Anterior cingulate cortex (tissue), 58 donors: ENCODE measurements at regions not wholly inside any gene's neighbourhood (a gene's known extent, or its start where the extent isn't known, plus 50 kb on each side); places are given as distances from the start of the nearest gene placed in this dataset.
A peak's percentile ranks its signal among the peaks of the same experiment; 100 is the strongest.
"Not testable (repeated sequence)": the region's sequence is repeated elsewhere in the genome, so short reads cannot be mapped to it uniquely, and the experiment has no call there.

ENCODE experiments used
- DNase-seq, 58 donors: peaks; one replicate each; lab custom pipeline; 2025; lab: John Stamatoyannopoulos, UW

DNA sequence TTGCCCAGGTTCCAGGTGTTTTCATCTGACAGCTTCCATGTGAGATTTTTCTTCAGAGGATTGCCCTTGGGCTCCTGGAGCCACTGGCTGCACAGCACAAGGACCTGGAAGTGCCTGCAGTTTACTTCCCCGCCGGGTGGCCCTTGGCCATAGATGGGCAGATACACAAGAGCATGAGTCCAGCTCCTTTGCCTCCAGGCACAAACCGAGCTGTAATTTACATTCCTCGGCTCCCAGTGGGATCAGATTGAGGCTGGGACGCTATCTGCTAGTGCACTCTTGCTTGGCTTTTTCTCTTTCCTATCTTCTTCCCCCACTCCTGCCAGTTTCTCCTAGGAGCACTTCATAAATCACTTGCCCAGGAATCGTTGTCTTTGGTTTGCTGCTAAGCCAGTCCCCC, 85.4 kb upstream of the RALY start:
- no peak for DNase-seq

DNA sequence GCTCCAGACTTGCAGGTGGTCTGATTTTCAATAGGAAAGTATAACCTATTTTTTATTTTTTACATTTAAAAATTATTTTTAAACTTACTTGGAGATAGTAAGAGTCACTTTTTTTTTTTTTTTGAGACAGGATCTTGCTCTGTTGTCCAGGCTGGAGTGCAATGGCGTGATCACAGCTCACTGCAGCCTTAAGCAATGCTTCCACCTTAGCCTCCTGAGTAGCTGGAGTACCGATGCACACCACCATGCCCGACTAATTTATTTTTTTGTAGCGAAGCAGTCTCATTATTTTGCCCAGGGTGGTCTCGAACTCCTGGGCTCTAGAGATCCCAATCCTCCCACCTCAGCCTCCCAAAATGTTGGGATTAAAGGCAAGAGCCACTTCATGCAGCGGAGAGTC, 84.8 kb upstream of the RALY start:
- DNase-seq, result no peak

DNA sequence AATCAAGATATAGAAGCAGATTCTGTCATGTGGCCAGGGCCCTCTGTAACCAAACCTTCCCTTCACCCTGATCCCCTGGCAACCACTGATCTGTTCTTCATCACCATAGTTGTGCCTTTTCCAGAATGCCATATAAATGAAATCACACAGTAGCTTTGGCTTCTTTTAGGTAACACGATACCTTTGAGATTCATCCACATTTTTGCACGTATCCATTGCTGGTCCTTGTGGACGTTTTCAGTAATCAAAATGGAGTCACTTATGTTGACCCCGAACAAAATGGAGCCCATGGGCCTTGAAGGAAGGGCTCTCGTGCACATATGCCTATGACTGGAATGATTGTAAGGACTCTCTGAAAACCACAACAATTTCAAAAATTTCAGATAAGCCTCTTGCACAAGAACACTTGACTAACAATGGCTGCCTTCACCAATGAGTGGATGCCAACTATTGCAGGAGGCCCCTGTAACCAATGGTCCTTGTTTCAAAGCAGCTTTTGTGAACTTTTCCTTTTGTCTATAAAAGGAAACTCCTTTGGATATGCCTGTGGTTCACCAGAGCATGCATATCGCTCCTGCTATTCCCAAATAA, 84.3 kb upstream of the RALY start:
- no peak for DNase-seq

DNA sequence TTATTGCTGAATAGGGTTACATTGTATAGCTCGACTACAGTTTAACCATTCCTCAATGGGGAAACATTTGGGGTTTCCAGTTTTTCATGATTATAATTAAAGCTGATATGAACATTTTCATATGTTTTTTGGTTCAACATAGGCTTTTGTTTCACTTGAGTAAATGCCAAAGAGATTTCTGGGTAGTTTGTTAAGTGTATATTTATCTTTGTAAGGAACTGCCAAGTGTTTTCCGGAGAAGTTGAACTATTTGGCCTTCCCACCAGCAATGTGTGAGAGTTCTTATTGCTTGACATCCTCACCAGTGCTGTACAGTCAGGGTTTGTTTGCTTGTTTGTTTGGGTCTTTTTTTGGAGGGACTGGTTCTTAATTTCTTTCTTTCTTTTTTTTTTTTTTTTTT, 83.7 kb upstream of the RALY start:
- no peak for DNase-seq

DNA sequence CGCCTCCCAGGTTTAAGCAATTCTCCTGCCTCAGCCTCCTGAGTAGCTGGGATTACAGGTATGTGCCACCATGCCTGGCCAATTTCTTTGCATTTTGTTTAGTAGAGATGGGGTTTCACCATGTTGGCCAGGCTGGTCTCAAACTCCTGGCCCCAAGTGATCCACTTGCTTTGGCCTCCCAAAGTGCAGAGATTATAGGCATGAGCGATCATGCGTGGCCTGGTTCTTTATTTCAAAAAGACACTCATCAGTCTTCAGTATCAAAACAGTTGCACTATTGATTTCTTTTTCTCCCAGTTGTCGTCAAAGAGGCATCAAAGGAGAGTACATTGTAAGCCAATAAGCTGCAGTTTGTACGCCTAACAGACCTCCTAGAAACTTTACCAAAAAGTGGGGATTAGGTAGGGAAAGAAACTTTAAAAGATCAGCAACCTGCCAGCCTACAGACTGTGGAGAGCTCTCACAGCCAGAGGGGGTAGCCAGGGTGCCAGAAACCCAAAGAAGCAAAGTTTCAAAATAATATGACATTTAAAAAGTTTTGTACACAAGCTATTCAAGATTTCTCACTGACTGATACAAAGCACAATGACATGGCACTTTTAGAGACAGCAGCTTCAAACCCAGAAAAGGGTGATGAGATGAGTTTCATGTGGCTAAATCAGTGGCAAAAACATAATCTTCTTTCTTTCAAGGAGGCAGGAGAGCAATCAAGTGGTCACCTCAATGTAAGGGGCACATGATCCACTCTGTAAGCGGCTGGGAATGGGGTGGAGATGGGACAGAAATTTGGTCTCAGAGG, 83.0 kb upstream of the RALY start:
- DNase-seq, result no peak

DNA sequence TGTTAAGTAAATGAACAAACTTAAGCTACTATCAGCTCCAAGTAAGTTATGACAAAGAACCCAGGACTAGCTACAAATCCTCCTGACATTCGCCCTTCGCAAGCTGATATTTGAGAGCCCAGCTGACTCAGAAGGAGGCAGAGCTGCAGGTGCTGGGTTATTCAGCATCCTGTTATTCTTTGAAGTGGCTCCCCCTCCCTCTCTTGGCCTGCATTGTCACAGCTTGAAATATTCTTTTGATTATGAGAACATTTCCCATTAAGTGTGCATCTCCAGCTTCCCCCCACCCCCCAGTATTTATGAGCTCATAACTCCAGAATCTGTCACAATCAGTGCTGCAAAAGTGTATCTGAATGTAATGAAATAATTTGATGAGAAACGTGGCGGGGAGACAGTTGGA, 78.8 kb upstream of the RALY start:
- DNase-seq, result no peak

DNA sequence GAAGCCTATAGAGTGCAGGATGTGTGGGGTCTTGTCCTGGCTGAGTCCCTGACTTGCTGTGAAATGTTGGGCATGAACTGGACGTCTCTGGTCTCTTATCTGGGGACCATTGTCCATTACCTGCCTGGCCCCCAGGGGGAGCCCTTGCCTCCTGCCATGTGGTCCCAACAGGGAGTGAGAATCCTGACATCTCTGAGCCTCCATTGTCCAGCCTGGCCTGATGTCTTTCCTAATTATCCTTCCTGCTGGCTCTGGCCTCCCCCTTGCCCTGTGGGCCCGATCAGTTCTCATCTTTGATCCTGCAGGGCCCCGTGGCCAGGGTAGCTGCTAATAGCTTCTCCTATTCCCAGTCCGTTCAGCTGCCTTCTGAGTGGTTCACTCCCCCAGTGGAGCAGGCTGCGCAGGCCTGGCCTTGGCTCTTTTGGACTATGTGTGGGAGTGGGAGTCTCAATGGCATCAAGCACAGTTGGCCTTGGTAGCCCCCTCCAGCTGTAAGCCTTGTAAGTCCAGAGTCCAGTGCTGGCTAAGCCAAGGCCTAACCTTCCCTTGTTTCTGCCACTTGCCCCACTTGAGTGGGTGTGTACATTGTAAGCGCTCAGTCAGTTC, 77.9 kb upstream of the RALY start:
- DNase-seq, result no peak

DNA sequence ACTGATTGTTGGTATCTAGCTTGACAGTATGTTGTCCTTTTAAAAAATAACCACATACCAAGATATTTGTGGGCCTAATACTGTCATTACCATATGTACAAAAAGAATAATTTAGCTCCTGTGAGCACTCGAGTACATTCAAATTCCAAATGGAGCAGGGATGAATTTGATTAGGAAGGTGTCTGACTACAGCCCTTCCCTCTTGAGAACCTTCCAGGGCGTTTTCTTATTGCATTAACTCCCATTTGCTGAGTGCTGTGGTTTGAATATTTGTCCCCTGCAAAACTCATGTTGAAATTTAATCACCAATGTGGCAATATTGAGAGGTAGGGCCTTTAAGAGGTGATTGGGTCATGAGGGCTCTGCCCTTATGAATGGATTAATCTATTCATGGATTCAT, 76.9 kb upstream of the RALY start:
- no peak for DNase-seq

DNA sequence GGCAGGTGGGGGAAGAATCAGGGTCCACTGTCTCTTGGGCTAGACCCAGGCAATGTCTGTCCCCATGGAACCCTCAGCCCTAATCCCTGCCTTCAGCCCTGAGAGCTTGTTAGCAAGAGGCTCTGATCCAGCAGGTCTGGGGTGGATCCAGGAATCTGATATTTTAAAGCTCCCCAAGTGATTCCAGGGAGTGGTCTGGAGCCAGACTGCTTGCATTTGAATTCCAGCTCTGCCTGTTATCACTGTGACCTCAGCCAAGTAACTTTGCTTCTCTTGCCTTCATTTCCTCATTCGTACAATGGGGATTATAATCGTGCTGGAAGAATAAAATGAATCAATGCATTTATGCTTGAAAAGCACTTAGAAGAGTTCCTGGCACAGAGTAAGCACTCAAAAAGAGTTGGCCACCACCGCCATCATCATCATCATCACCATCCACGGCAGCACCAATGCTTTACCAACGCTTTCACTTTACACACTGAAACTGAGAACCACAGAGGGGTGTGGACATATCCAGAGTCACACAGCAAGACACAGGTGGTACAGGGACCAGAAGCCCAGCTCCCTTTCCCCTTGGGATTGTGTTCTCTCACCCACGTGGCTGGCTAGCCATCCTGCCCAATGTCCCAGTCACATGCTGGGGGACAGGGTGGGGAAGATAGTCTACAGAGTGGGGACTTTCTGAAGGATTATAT, 75.7 kb upstream of the RALY start:
- DNase-seq, result no peak

DNA sequence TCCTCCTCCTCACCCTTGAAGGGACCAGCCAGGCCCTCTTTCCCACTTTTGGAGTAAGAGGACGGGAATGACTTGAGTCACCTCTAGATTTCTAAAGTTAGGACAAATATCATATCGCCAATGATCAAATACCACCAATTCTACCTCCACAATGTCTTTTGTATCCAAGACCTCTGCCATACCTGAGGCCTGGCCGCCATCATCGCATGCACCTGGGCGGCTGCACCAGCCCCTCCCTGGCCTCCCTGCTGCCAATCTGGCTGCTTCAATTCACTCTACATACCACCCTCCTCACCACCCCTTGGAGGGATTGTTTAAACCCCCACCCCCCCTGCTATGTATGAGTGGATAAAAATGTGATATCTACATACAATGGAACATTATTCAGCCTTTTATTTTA, 75.0 kb upstream of the RALY start:
- DNase-seq, result no peak

DNA sequence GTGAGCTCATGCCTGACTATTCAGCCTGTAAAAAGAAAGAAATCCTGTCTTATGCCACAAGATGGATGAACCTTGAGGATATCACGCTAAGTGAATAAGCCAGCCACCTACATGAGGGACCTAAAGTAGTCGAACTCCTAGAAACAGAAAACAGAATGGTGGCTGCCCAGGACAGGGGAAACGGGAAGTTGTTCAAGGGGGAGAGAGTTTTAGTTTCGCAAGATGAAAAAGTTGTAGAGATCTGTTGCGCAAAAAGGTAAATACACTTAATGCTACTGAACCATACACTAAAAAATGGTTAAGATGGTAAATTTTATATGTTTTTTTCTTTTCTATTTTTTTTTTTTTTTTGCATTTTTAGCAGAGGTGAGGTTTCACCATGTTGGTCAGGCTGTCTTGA, 74.1 kb upstream of the RALY start:
- DNase-seq, result no peak

DNA sequence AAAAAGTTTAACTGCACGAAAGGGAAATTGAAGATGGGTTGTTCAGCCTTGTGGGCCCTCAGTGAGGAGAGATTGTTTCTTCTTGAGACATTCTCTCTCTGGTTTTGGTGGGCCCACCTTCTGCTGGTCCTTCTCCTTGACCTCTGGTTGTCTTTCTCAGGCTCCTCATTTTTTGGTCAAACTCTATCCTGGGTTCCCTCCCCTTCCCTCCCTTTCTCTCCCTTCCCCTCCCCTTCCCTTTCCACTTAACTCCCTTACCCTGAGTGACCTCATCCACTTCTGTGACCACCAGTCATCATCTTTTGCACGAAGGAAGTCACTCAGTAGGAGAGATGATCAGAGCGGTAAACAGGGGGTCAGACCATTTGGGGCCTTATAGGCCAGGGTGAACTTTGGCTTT, 71.5 kb upstream of the RALY start:
- no peak for DNase-seq

DNA sequence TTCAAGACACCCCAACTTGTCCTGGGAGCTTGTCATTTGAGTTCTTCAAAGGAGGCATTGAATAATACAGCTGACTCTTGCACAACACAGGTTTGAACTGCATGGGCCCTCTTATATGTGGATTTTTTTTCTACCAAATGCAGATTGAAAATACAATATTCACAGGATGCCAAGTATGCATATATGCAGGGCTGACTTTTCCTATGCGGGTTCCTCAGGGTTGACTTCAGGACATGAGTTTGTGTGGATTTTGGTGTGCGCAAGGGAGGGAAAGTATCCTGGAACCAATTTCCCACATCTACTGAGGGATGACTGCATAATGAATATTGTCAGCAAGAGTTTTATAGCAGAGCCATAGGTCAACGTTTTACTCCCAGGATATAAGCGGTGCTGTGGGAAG, 70.0 kb upstream of the RALY start:
- no peak for DNase-seq

DNA sequence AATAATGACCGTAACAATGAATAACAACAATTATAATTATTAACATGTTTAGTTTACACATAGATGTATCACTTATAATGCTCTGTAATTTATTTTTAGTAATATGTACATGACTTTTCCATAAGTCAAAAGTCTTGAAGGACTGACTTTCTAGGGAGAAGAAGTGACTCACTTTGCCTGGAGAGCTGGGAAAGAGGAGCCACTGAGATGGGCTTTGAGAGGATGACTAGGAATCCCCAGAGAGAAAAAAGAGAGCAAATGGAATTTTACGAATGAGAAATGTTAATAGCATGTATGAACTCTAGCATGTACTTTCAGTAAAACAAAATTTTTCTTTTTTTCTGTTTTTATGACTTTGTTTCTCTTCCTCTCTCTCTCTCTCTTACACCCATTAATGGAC, 67.8 kb upstream of the RALY start:
- DNase-seq, result no peak

DNA sequence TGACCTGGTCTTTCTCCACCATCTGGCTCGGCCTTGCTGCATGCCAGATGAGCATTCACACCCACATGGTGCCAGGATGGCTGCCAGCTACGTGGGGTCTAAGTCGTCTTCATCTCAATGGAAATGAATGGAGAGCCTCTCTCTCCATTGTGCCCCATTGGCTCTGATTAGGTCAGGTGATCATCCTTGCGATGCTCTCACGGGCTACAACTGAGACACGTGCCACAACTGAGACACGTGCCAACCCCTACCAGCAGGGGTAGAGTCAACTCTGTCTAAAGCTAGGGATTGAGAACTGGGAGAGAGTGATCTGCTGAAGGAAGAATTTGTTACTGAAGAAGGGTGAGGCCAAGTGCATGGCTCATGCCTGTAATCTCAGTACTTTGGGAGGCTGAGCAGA, 67.3 kb upstream of the RALY start:
- no peak for DNase-seq

DNA sequence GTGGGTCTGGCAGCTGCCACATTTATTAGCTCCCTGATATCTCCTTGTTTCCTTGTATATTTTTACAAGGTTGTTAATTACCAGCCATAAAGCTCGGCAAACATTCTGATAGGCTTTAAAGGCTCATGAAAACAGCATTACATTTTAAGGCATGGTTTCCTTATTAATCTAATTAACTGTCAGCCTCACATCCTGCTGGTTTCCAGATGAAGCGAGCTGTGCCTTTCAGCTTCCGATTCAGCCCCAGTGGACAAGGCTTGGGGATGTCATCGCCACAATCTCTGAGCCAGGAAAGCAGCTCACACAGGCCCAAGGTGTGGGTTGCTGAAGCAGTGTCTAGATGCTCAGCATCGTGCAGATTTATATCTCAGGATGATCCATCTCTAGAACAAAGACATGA, 66.0 kb upstream of the RALY start:
- DNase-seq, result no peak

DNA sequence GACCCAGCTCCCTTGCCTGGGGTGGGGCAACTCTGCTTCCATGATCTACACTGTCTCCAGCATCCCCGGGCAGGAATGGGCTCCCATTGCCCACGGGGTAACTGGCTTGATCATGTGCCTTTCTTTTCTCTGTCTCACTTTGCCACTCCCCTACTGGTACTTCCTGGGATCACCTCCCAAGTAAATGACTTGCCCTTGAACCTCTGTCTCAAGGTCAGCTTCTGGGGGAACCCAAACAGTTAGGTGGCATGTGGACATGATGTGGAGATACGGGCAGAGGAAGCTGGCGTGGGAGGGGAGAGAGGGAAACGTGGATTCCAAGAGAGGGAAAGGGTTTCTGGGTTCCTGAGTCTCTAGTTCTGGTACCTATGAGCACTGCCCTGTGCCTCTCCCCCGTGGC, 63.8 kb upstream of the RALY start:
- DNase-seq, result no peak

DNA sequence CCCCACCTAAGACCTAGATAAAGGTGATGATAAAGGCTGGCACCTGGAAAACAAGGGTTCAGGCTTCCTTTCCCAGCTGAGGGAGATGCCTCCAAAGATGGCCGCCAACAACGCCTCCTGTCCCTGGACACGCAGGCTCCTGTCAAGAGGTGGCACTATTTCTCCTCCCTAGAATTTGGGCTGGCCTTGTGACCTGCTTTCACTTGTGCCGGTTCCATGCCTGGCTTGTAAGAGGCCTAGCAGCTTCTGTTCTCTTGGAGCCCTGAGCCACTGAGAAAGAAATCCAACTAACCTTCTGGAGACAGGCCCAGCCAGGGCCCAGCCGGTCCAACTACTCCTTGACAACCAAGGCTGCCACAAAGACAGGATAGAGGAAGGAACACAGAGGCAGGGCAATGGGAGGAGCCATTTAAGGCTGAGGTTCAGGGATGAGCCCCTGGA, 60.2 kb upstream of the RALY start:
- peak in 56 of 58 donors; percentile 3 to 91 (median 68) for DNase-seq

DNA sequence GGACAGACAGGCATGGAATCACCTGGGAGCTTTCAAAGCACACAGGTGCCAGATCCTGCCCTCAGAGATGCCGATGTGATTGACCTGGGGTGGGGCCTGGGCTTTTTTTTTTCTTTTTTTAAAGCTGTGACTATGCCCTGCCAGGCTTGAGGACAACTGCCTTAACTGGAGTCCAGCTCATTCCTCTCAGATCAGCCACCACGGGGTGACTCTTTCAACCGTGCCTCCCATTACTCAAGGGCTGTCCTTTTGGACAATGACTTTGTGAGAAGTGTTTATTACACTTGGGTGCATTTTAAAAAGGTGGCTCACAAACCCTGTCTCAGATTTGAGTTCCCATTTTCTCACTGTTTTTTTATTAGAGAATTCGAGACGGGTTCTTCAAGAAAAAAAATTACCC, 57.1 kb upstream of the RALY start:
- no peak for DNase-seq

DNA sequence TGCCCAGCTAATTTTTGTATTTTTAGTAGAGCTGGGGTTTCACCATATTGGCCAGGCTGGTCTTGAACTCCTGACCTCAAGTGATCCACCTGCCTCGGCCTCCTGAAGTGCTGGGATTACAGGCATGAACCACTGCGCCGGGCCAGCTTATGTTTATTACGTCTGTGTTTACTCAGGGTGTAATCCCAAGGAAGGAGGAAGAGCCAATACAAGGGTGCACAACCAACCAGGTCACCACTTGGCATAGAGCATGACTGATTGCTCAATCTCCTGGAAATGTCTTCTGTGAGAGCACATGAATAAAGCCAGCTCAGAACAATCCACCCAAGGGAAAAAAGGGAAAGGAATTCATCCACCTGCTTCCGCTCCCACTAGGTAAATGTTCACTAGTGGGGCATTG, 54.7 kb upstream of the RALY start:
- DNase-seq, result not testable (repeated sequence)

DNA sequence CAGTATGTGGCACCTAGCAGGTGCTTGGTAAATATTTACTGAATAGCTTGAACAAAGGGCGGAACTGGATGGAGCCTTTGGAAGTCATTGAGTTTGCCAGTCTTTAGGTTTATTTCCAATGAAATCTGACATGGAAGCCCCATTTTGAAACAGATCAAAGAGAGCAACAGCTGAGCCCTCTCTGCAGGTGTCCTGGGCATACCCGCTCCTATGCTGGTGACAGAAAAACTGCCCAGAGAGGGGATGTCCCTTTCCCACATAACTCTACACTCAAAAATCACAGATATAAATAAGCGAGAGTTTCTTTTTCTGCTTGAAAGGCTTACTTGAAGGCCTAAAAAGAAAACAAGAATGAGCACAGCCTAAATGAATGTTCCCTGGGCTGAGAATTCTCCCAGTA, 53.0 kb upstream of the RALY start:
- no peak for DNase-seq
